SK-N-SH (cell line): ENCODE measurements at regions not wholly inside any gene's neighbourhood (a gene's known extent, or its start where the extent isn't known, plus 50 kb on each side); places are given as distances from the start of the nearest gene placed in this dataset.

Source experiments
- CTCF ChIP-seq: fragments of 200-600 bp; sonication (generic); IDR thresholded peaks from 2 replicates; pipeline ENCODE4 v1.6.1; 2017; ENCODE audit warnings: antibody characterized with exemption, mild to moderate bottlenecking, moderate library complexity
- EP300 ChIP-seq, 2 experiments: IDR thresholded peaks; 2 replicates each; pipeline versions ENCODE4 v1.4.0 to v1.6.1; 2012; ENCODE audit warnings: borderline replicate concordance in 1 of 2, low read depth in 1 of 2, low read length in 1 of 2
- NFIC ChIP-seq: IDR thresholded peaks from 2 replicates; pipeline ENCODE4 v1.4.0; 2012; ENCODE audit warnings: borderline replicate concordance
- TEAD4 ChIP-seq: IDR thresholded peaks from 2 replicates; pipeline ENCODE4 v1.4.0; 2012; ENCODE audit warnings: mild to moderate bottlenecking, borderline replicate concordance; ENCODE audit not compliant: insufficient read depth
- USF2 ChIP-seq: fragments of 150-350 bp; IDR thresholded peaks from 2 replicates; pipeline ENCODE4 v1.6.1; 2017; ENCODE audit warnings: antibody characterized with exemption, low read length, low read depth, borderline replicate concordance

GRCh38 chr12:116459916-116460663, 99.1 kb upstream of the MAP1LC3B2 start:
- no peak for TF ChIP-seq TEAD4
- TF ChIP-seq CTCF: no peak
- no peak for TF ChIP-seq USF2
- no peak for TF ChIP-seq EP300 (IDR thresholded peaks at IDR 0.05; ENCODE audit: borderline replicate concordance in 1 of 2, low read depth in 1 of 2, low read length in 1 of 2)
- no peak for TF ChIP-seq NFIC
